ENCODE measurements at regions not wholly inside any gene's neighbourhood (a gene's known extent, or its start where the extent isn't known, plus 50 kb on each side); places are given as distances from the start of the nearest gene placed in this dataset.

DNA sequence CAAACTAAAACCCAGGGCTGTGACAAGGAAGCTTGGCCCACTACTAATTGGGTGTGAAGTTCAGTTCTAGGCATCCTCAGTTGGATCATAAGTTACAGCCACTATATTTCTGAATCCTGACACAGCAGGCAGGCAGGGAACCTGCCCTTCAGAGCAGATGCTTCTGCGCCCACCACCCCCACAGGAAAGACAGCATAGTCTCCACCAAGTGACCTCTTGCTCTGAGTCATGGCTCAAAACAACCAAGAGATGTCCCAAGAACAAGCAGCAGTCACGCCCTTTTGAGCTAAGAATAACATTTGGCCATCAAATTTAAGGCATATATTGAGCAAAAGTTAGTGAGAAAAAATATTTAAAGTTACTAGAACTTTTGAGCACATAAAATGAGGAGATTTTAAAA, 170.7 kb upstream of the SMARCAD1 start:
- H3K79me2 ChIP-seq (ENCODE audit: control insufficient read depth, insufficient read depth, low read length) = no peaks in the 10 kb centered on the region
- no peaks in the 10 kb centered on the region for H3K36me3 ChIP-seq (ENCODE audit: control insufficient read depth in 2 of 2, insufficient read depth in 2 of 2, low read length in 1 of 2)
- FAIRE-seq (peak; percentile 61), ATAC-seq (no peak), DNase-seq (ENCODE audit: low read depth, low spot score) (no peak)
- intact Hi-C loops (cut with micrococcal nuclease; ENCODE audit: unreplicated experiment) (no loop called here), in situ Hi-C loops (cut with MboI) (no loop called here)
- no peaks in the 10 kb centered on the region for H4K20me1 ChIP-seq (ENCODE audit: control insufficient read depth, insufficient read depth)
- no TSS peak for BruUV-seq (replicated peaks)
- H3K9me3 ChIP-seq (replicated peaks; ENCODE audit: control insufficient read depth, insufficient read depth, low read length) = no peaks in the 10 kb centered on the region
- no peak overlapping the region for H3K4me3 ChIP-seq
- ChIA-PET SMC1A (ENCODE audit: uncharacterized antibody, unreplicated experiment) (interaction anchor here (0.6 to 0.7 kb wide), 2 partner anchors 200 to 615 kb away, joined by 3 to 4 read pairs; no protein-coding TSS in a partner anchor), RAD21 (ENCODE audit: unreplicated experiment) (no interaction called here), CTCF (no interaction called here), POLR2A (no interaction called here)
- H3K27ac ChIP-seq (ENCODE audit: control insufficient read depth, insufficient read depth) = no peak overlapping the region
- no peak overlapping the region for H2AFZ ChIP-seq (ENCODE audit: control insufficient read depth, low read depth, low read length)
- 0% methylated on average over 2 of the region's 2 CpGs for WGBS (ENCODE audit: insufficient coverage, insufficient replicate concordance, low lambda C conversion rate, missing lambda C conversion rate)
- H3K4me1 ChIP-seq (ENCODE audit: control insufficient read depth, insufficient read depth, low read length) = no peaks in the 10 kb centered on the region
- no peaks in the 10 kb centered on the region for H3K27me3 ChIP-seq (replicated peaks in 1 of 2; ENCODE audit: control insufficient read depth in 2 of 2, insufficient read depth in 2 of 2, low read length in 1 of 2)
- no peak overlapping the region for H3K4me2 ChIP-seq (ENCODE audit: control insufficient read depth, insufficient read depth)
- no peak for TF ChIP-seq HSF1 (IDR thresholded peaks at IDR 0.05; ENCODE audit: low read depth, low read length)
- no peak for TF ChIP-seq DPF2 (IDR thresholded peaks at IDR 0.05)
- no peak for TF ChIP-seq SREBF2 (IDR thresholded peaks at IDR 0.05; ENCODE audit: low read length)
- TF ChIP-seq POLR2AphosphoS5 (IDR thresholded peaks at IDR 0.05; ENCODE audit: low read length) = no peak
- no peak for TF ChIP-seq YY1 (IDR thresholded peaks at IDR 0.05; ENCODE audit: low read depth, low read length)
- TF ChIP-seq, protein P1, sequence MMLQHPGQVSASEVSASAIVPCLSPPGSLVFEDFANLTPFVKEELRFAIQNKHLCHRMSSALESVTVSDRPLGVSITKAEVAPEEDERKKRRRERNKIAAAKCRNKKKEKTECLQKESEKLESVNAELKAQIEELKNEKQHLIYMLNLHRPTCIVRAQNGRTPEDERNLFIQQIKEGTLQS (IDR thresholded peaks at IDR 0.05; ENCODE audit: borderline replicate concordance, extremely low read depth, low read depth, low read length) = no peak
- TF ChIP-seq ZBED1 (IDR thresholded peaks at IDR 0.05; ENCODE audit: borderline replicate concordance) = no peak
- no peak for TF ChIP-seq CHD1 (IDR thresholded peaks at IDR 0.05; ENCODE audit: low read depth, low read length)
- TF ChIP-seq RCOR1 (conservative IDR thresholded peaks at IDR 0.05; ENCODE audit: low read depth, low read length) = no peak
- TF ChIP-seq ZNF384 (IDR thresholded peaks at IDR 0.05; ENCODE audit: borderline replicate concordance, low read depth, low read length) = no peak
- no peak for TF ChIP-seq ETV6 (conservative IDR thresholded peaks at IDR 0.05 in 1 of 2, IDR thresholded peaks at IDR 0.05 in 1 of 2; ENCODE audit: borderline replicate concordance in 1 of 2, low read depth in 1 of 2)
- TF ChIP-seq, protein P2, sequence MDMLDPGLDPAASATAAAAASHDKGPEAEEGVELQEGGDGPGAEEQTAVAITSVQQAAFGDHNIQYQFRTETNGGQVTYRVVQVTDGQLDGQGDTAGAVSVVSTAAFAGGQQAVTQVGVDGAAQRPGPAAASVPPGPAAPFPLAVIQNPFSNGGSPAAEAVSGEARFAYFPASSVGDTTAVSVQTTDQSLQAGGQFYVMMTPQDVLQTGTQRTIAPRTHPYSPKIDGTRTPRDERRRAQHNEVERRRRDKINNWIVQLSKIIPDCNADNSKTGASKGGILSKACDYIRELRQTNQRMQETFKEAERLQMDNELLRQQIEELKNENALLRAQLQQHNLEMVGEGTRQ (IDR thresholded peaks at IDR 0.05; ENCODE audit: borderline replicate concordance, low read depth, low read length) = no peak
- TF ChIP-seq POU2F2 (IDR thresholded peaks at IDR 0.05; ENCODE audit: borderline replicate concordance, low read depth, low read length) = no peak
- TF ChIP-seq CBX3 (IDR thresholded peaks at IDR 0.05; ENCODE audit: borderline replicate concordance, low read depth) = no peak
- TF ChIP-seq, protein P3, sequence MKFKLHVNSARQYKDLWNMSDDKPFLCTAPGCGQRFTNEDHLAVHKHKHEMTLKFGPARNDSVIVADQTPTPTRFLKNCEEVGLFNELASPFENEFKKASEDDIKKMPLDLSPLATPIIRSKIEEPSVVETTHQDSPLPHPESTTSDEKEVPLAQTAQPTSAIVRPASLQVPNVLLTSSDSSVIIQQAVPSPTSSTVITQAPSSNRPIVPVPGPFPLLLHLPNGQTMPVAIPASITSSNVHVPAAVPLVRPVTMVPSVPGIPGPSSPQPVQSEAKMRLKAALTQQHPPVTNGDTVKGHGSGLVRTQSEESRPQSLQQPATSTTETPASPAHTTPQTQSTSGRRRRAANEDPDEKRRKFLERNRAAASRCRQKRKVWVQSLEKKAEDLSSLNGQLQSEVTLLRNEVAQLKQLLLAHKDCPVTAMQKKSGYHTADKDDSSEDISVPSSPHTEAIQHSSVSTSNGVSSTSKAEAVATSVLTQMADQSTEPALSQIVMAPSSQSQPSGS (IDR thresholded peaks at IDR 0.05; ENCODE audit: low read length) = no peak
- no peak for TF ChIP-seq HDAC2 (IDR thresholded peaks at IDR 0.05)
- TF ChIP-seq ZBTB40 (IDR thresholded peaks at IDR 0.05; ENCODE audit: borderline replicate concordance) = no peak
- TF ChIP-seq KDM1A (IDR thresholded peaks at IDR 0.05; ENCODE audit: borderline replicate concordance) = no peak
- H3K9ac ChIP-seq (ENCODE audit: control insufficient read depth, insufficient read depth, low read length) = no peak overlapping the region

All from GM12878 (cell line).